Uterus (tissue), 3 donors: ENCODE measurements at regions not wholly inside any gene's neighbourhood (a gene's known extent, or its start where the extent isn't known, plus 50 kb on each side); places are given as distances from the start of the nearest gene placed in this dataset.
"Not testable (repeated sequence)": the region's sequence is repeated elsewhere in the genome, so short reads cannot be mapped to it uniquely, and the experiment has no call there.

ENCODE experiments used
- DNase-seq, 2 donors: peaks; one replicate each; pipeline ENCODE4 v3.0.0-alpha.2; 2019 to 2020
- H3K27ac ChIP-seq, 2 donors: fragments of 200-600 bp; sonication (generic); 1 replicate in 1 of 2; 2 replicates in 1 of 2; pipeline ENCODE4 v1.5.1; 2016 to 2018
- H3K27me3 ChIP-seq, 2 donors: fragments of 200-600 bp; sonication (generic); one replicate each; pipeline ENCODE4 v1.5.1; 2018 to 2019; ENCODE audit warnings: control low read depth in 1 of 2
- H3K36me3 ChIP-seq, 2 donors: fragments of 200-600 bp; sonication (generic); one replicate each; pipeline ENCODE4 v1.5.1; 2019; ENCODE audit warnings: control low read depth in 1 of 2
- H3K4me1 ChIP-seq, 2 donors: fragments of 200-600 bp; sonication (generic); one replicate each; pipeline ENCODE4 v1.5.1; 2018 to 2019; ENCODE audit warnings: control low read depth in 1 of 2
- H3K4me3 ChIP-seq, 2 donors: fragments of 200-600 bp; sonication (generic); 1 replicate in 1 of 2; 2 replicates in 1 of 2; pipeline ENCODE4 v1.5.1; 2018 to 2019; ENCODE audit warnings: mild to moderate bottlenecking in 1 of 2
- H3K9me3 ChIP-seq, 2 donors: fragments of 200-600 bp; sonication (generic); one replicate each; pipeline ENCODE4 v1.5.1; 2019; ENCODE audit warnings: control low read depth in 1 of 2
- CTCF ChIP-seq, 4 experiments: fragments of 200-600 bp in 2 of 4; fragments of 450-650 bp in 2 of 4; sonication (generic) in 2 of 4; IDR thresholded peaks; one replicate each; pipeline ENCODE4 v1.5.1; 2016 to 2019; ENCODE audit warnings: antibody characterized with exemption in 4 of 4, mild to moderate bottlenecking in 2 of 4, moderate library complexity in 1 of 4
- POLR2A ChIP-seq, 2 donors: fragments of 450-650 bp; IDR thresholded peaks; one replicate each; pipeline ENCODE4 v1.6.1; 2016; ENCODE audit warnings: antibody characterized with exemption in 2 of 2, mild to moderate bottlenecking in 1 of 2, moderate library complexity in 1 of 2
- intact Hi-C: fragments of 100-400 bp; cut with DNase I; formaldehyde crosslinking; loops from one replicate; pipeline ENCODE4 v1.15.1; 2023; ENCODE audit warnings: low total_unique reads
- donor health status: DM: yes; HTN: yes; CAD: no.

DNA sequence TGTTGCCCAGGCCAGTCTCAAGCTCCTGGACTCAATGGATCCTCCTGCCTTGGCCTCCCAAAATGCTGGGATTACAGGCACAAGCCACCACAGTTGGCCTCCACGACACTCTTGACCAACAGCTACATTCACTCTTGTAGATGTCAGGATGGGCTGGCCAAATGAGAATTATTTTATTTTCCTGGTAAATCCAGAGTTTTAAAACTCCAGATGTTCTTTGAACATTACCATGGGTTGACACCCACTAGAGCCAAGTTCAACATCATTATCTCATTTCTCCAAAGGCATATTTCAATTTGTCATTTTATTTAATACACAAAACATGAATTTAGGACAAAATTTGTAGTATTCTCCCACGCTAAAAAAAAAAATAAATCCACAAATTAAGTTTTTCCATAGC, 56.5 kb upstream of the FOXN3 start:
- Histone ChIP-seq H3K4me3 (no peak overlapping the region), H3K27ac (no peak overlapping the region), H3K4me1 (peaks cover 0 to 8% of the 10 kb centered on the region in 2 donors), H3K9me3 (no peaks in the 10 kb centered on the region), H3K36me3 (no peaks in the 10 kb centered on the region), H3K27me3 (no peaks in the 10 kb centered on the region)
- no peak for DNase-seq
- TF ChIP-seq CTCF (IDR thresholded peaks at IDR 0.05) (no peak), POLR2A (IDR thresholded peaks at IDR 0.05) (no peak)
- intact Hi-C loops = no loop called here

GRCh38 chr14:89470401-89470800, 53.4 kb upstream of the FOXN3 start:
- Histone ChIP-seq H3K27ac (no peak overlapping the region), H3K36me3 (no peaks in the 10 kb centered on the region), H3K27me3 (no peaks in the 10 kb centered on the region), H3K9me3 (no peaks in the 10 kb centered on the region), H3K4me1 (no peaks in the 10 kb centered on the region), H3K4me3 (no peak overlapping the region)
- TF ChIP-seq CTCF (IDR thresholded peaks at IDR 0.05) (no peak), POLR2A (IDR thresholded peaks at IDR 0.05) (no peak)
- intact Hi-C loops = no loop called here
- no peak for DNase-seq

DNA sequence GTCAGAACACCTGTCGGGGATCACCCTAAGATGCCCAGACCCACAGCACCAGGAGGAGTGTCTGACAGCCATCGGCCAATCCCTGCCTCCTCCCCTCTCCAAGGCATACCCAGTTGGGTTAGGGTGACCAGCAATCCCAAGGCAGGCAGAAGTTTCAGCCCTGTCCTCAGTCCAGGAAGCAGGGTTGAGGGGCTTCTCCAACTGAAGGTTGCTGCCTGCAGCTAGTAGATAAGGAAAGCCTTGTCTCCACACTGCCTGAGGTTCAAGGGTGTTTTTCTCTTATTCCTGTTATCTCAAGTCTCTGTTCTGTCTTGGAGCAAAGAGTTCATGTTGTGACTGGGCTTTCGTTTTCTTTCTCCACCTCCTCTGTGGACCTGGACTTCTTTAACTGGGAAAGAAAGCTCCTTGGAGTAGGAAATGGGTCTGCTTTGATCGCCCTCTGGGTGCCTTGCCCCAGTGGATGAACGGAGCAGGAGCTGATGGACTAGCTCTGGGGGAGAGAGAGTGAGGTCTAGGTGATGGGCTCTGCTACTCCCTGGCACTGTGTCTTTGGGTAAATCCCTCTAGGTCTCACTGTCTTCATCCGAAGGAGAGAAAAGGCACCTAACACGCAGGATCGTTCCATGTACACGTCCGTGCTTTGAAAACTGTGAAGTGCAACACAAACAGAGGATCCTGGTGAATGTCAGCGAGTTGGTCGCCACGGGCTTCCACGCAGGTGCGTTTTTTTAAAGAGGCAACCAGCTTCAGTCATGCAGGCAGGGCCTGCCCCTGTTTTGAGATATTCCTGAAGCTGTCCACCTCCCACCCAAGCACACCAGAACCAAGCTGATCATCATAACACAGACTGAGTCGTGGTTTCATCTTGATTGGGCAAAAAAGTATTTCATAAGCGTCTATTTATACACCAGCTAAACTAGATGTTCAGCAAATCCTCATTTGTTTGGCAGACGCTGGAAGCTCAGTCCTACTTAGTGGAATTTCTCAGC, 52.5 kb upstream of the FOXN3 start:
- H3K9me3 ChIP-seq = no peaks in the 10 kb centered on the region
- no peaks in the 10 kb centered on the region for H3K36me3 ChIP-seq
- no peak for DNase-seq
- H3K27ac ChIP-seq = no peak overlapping the region
- H3K27me3 ChIP-seq = no peaks in the 10 kb centered on the region
- no peak overlapping the region for H3K4me3 ChIP-seq
- no peaks in the 10 kb centered on the region for H3K4me1 ChIP-seq
- intact Hi-C loops = no loop called here
- no peak for TF ChIP-seq POLR2A (IDR thresholded peaks at IDR 0.05)
- TF ChIP-seq CTCF (IDR thresholded peaks at IDR 0.05) = no peak

GRCh38 chr14:89468566-89468965, 51.5 kb upstream of the FOXN3 start:
- Histone ChIP-seq H3K27ac (no peak overlapping the region), H3K4me1 (no peaks in the 10 kb centered on the region), H3K36me3 (no peaks in the 10 kb centered on the region), H3K4me3 (no peak overlapping the region), H3K9me3 (no peaks in the 10 kb centered on the region), H3K27me3 (no peaks in the 10 kb centered on the region)
- no peak for DNase-seq
- intact Hi-C loops = no loop called here
- no peak for TF ChIP-seq POLR2A (IDR thresholded peaks at IDR 0.05)
- TF ChIP-seq CTCF (IDR thresholded peaks at IDR 0.05) = no peak

DNA sequence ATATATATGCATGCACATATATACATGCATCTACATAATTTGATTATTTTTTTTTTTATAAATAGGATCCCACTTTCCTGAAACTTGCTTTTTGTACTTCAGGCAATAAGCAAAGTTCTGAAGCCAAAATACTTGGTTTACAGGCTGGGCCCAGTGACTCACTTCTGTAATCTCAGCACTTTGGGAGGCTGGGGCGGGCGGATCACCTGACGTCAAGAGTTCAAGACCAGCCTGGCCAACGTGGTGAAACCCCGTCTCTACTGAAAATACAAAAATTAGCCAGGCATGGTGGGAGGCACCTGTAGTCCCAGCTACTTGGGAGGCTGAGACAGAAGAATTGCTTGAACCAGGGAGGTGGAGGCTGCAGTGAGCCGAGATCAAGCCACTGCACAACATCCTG, 51.0 kb upstream of the FOXN3 start:
- H3K4me3 ChIP-seq, H3K9me3 ChIP-seq, intact Hi-C loops, H3K27ac ChIP-seq, H3K36me3 ChIP-seq, DNase-seq, H3K27me3 ChIP-seq, H3K4me1 ChIP-seq: not testable (repeated sequence)
